RWPE1 (cell line): ENCODE measurements at regions not wholly inside any gene's neighbourhood (a gene's known extent, or its start where the extent isn't known, plus 50 kb on each side); places are given as distances from the start of the nearest gene placed in this dataset.

Source experiments
- CTCF ChIA-PET: fragments of 350-600 bp; sonication (Branson Sonifier 250); formaldehyde crosslinking; extraction: SDS; loops from one replicate; lab custom pipeline; 2021; lab: Yijun Ruan, JAX
- POLR2A ChIA-PET: fragments of 400-600 bp; formaldehyde crosslinking; extraction: SDS; loops from one replicate; lab custom pipeline; 2020; ENCODE audit warnings: antibody characterized with exemption; ENCODE audit not compliant: low non-redundant PET; lab: Yijun Ruan, JAX
- DNase-seq: peaks from one replicate; pipeline ENCODE4 v3.0.0; 2012; ENCODE audit warnings: low spot score
- H3K27ac ChIP-seq: fragments of 450-650 bp; 2 replicates; pipeline ENCODE4 v1.5.1; 2017
- CTCF ChIP-seq: fragments of 450-650 bp; conservative IDR thresholded peaks from 2 replicates; pipeline ENCODE4 v1.5.1; 2017; ENCODE audit warnings: low read depth, mild to moderate bottlenecking

- no peak overlapping the region for H3K27ac ChIP-seq
- POLR2A ChIA-PET = no interaction called here
- TF ChIP-seq CTCF = no peak
- CTCF ChIA-PET = no interaction called here
- DNase-seq = no peak
Observed at GRCh38 chr2:182477774-182478173, 50.9 kb upstream of the PDE1A start.

- CTCF ChIA-PET = no interaction called here
- no peak for TF ChIP-seq CTCF
- POLR2A ChIA-PET = no interaction called here
- no peak for DNase-seq
- H3K27ac ChIP-seq = no peak overlapping the region
Observed at GRCh38 chr2:182481676-182482075, 54.8 kb upstream of the PDE1A start.

- no peak for TF ChIP-seq CTCF
- H3K27ac ChIP-seq = no peak overlapping the region
- CTCF ChIA-PET = interaction anchor here (1.0 kb wide), 1 partner anchor 16 kb away, joined by 3 read pairs; no protein-coding TSS in a partner anchor
- DNase-seq = no peak
- POLR2A ChIA-PET = no interaction called here
Observed at GRCh38 chr2:182482511-182482910, 55.7 kb upstream of the PDE1A start.

GRCh38 chr2:182496596-182496995 lies 69.8 kb upstream of the PDE1A start:
- no peak for TF ChIP-seq CTCF
- CTCF ChIA-PET = interaction anchor here (0.6 kb wide), 1 partner anchor 10 kb away, joined by 3 read pairs; no protein-coding TSS in a partner anchor
- DNase-seq = no peak
- POLR2A ChIA-PET = no interaction called here
- H3K27ac ChIP-seq = no peak overlapping the region

GRCh38 chr2:182499706-182500470 lies 73.1 kb upstream of the PDE1A start:
- no peak for DNase-seq
- ChIA-PET POLR2A (no interaction called here), CTCF (no interaction called here)
- H3K27ac ChIP-seq = no peak overlapping the region
- TF ChIP-seq CTCF = no peak

GRCh38 chr2:182503886-182504285 lies 77.0 kb upstream of the PDE1A start:
- no peak for DNase-seq
- POLR2A ChIA-PET = no interaction called here
- CTCF ChIA-PET = no interaction called here
- no peak for TF ChIP-seq CTCF
- no peak overlapping the region for H3K27ac ChIP-seq
